ENCODE measurements at regions not wholly inside any gene's neighbourhood (a gene's known extent, or its start where the extent isn't known, plus 50 kb on each side); places are given as distances from the start of the nearest gene placed in this dataset.

DNA sequence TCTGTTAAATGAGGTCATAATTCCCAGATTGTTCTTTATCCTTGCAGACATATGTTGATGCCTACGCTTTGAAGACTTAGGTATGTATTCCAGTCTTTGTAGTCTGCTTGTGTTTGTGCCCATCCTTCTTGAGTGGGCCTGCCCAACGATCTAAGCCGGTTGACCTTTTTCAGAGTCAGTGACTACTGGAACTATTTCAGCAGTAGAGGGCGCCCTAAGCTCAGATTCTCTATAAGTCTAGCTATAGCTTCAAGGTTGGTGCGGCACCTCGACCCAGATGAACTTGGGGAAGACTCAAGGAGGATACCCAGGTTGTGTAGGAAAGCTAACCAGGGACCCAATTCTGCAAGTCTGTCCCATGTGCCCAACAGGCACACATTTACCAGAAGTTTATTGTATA lies 228.8 kb upstream of the PPP2R3A start:
- intact Hi-C loops (cut with micrococcal nuclease): loop anchor here (5.0 kb wide), 1 partner anchor 306 kb away; no protein-coding TSS in a partner anchor
- WGBS, 2 experiments (ENCODE audit: extremely low coverage in 2 of 2, insufficient read length in 1 of 2): no CpG with 5 or more reads among the region's 6 CpGs
- Histone ChIP-seq H3K4me2 (ENCODE audit: low read depth, low read length) (no peak overlapping the region), H3K9me1 (ENCODE audit: insufficient read depth, low read length) (no peaks in the 10 kb centered on the region), H4K8ac (ENCODE audit: low read depth in 2 of 2, low read length in 2 of 2) (no peak overlapping the region), H2BK120ac (ENCODE audit: low read depth, low read length) (no peak overlapping the region), H4K20me1 (ENCODE audit: insufficient read depth, low read length) (no peaks in the 10 kb centered on the region), H3K4me3 (ENCODE audit: insufficient read depth, low read depth, low read length) (no peak overlapping the region), H3K23ac (ENCODE audit: low read depth, low read length) (no peak overlapping the region), H3K27me3 (ENCODE audit: control insufficient read depth, insufficient read depth, low read length) (no peaks in the 10 kb centered on the region), H4K91ac (ENCODE audit: insufficient read depth, low read depth, low read length) (no peak overlapping the region), H2AFZ (replicated peaks; ENCODE audit: low read length, poor library complexity) (no peak overlapping the region), H2AK9ac (replicated peaks; ENCODE audit: low read depth, low read length, poor library complexity) (no peak overlapping the region), H2BK15ac (ENCODE audit: low read depth, low read length) (no peak overlapping the region), H3K36me3 (ENCODE audit: control insufficient read depth, insufficient read depth, low read length) (no peaks in the 10 kb centered on the region), H3K4me1 (ENCODE audit: control insufficient read depth, insufficient read depth, low read length) (no peaks in the 10 kb centered on the region), H3K27ac (ENCODE audit: insufficient read depth, low read length) (no peak overlapping the region), H2AK5ac (ENCODE audit: low read depth, low read length) (no peak overlapping the region), H3K9me3 (ENCODE audit: control insufficient read depth, insufficient read depth, low read length) (peaks cover 3% of the 10 kb centered on the region; the same call in 1 of the 2 replicates), H3K9ac (ENCODE audit: low read depth, low read length) (no peak overlapping the region), H3K14ac (replicated peaks; ENCODE audit: low read depth, low read length) (no peak overlapping the region), H2BK5ac (ENCODE audit: low read depth, low read length, poor library complexity, severe bottlenecking) (no peak overlapping the region), H3K4ac (ENCODE audit: low read depth, low read length) (no peak overlapping the region), H4K5ac (ENCODE audit: low read depth, low read length) (no peak overlapping the region), H2BK20ac (ENCODE audit: low read depth, low read length) (no peak overlapping the region), H3K18ac (ENCODE audit: low read depth, low read length) (no peak overlapping the region), H3K79me1 (ENCODE audit: low read depth in 1 of 2, low read length in 2 of 2) (no peaks in the 10 kb centered on the region), H3K56ac (ENCODE audit: extremely low read depth, insufficient read depth, low read length) (no peak overlapping the region)
- peak; percentile 5 for DNase-seq
- dilution Hi-C loops (cut with HindIII; ENCODE audit: low sequenced_read_pairs, unreplicated experiment): no loop called here
- ChIA-PET CTCF (interaction anchor here (0.6 kb wide), 1 partner anchor 116 kb away, joined by 3 read pairs; no protein-coding TSS in a partner anchor), POLR2A (ENCODE audit: unreplicated experiment) (no interaction called here)
- BruUV-seq (replicated peaks): no TSS peak
- in situ Hi-C loops (cut with MboI; ENCODE audit: low sequenced_read_pairs): loop anchor here (25.0 kb wide), 1 partner anchor 301 kb away; no protein-coding TSS in a partner anchor
- ATAC-seq (ENCODE audit: low read depth): no peak
- TF ChIP-seq, protein P1, sequence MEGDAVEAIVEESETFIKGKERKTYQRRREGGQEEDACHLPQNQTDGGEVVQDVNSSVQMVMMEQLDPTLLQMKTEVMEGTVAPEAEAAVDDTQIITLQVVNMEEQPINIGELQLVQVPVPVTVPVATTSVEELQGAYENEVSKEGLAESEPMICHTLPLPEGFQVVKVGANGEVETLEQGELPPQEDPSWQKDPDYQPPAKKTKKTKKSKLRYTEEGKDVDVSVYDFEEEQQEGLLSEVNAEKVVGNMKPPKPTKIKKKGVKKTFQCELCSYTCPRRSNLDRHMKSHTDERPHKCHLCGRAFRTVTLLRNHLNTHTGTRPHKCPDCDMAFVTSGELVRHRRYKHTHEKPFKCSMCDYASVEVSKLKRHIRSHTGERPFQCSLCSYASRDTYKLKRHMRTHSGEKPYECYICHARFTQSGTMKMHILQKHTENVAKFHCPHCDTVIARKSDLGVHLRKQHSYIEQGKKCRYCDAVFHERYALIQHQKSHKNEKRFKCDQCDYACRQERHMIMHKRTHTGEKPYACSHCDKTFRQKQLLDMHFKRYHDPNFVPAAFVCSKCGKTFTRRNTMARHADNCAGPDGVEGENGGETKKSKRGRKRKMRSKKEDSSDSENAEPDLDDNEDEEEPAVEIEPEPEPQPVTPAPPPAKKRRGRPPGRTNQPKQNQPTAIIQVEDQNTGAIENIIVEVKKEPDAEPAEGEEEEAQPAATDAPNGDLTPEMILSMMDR (conservative IDR thresholded peaks at IDR 0.05; ENCODE audit: low read depth, low read length): peak; percentile 19; the same call in 1 of the 2 replicates
- no peak for TF ChIP-seq SMC3 (IDR thresholded peaks at IDR 0.05; ENCODE audit: low read depth, low read length)
- TF ChIP-seq RAD21 (IDR thresholded peaks at IDR 0.05; ENCODE audit: low read length): peak; percentile 36
- TF ChIP-seq MXI1 (IDR thresholded peaks at IDR 0.05; ENCODE audit: borderline replicate concordance, low read depth, low read length): no peak
- no peak for TF ChIP-seq USF2 (IDR thresholded peaks at IDR 0.05; ENCODE audit: low read depth, low read length)
